Right lobe of liver (tissue), 4 donors: ENCODE measurements at regions not wholly inside any gene's neighbourhood (a gene's known extent, or its start where the extent isn't known, plus 50 kb on each side); places are given as distances from the start of the nearest gene placed in this dataset.

Experiments
- CTCF ChIP-seq, 4 donors: fragments of 200-600 bp in 3 of 4; fragments of 450-650 bp in 1 of 4; IDR thresholded peaks; one replicate each; pipeline versions ENCODE4 v1.5.1 to v1.8.0; 2016 to 2022; ENCODE audit warnings: antibody characterized with exemption in 4 of 4, mild to moderate bottlenecking in 2 of 4
- POLR2A ChIP-seq: fragments of 450-650 bp; IDR thresholded peaks from one replicate; pipeline ENCODE4 v1.6.1; 2017; ENCODE audit warnings: antibody characterized with exemption, mild to moderate bottlenecking
- donor health status: DM: no; HTN: no; CAD: no.
- donor health status: DM: no; HTN: no; CAD: no.
- donor health status: DM: no; HTN: yes; CAD: no.

GRCh38 chr2:195038153-195038552, 618.9 kb upstream of the SLC39A10 start:
- TF ChIP-seq CTCF (IDR thresholded peaks at IDR 0.05), result no peak
- no peak for TF ChIP-seq POLR2A
